Right lobe of liver (tissue), 6 donors: ENCODE measurements at regions not wholly inside any gene's neighbourhood (a gene's known extent, or its start where the extent isn't known, plus 50 kb on each side); places are given as distances from the start of the nearest gene placed in this dataset.

Source experiments
- ATAC-seq, 4 donors: fragments of 200-7000 bp; cut with Tn5 transposase; one replicate each; pipeline ENCODE4 v1.9.1; 2020; ENCODE audit warnings: mild to moderate bottlenecking in 4 of 4, moderate library complexity in 4 of 4
- DNase-seq, 3 donors: peaks; one replicate each; pipeline ENCODE4 v3.0.0-alpha.2; 2020
- H3K27ac ChIP-seq, 3 donors: fragments of 200-600 bp; one replicate each; pipeline ENCODE4 v1.8.0; 2022
- H3K27me3 ChIP-seq, 2 donors: fragments of 200-600 bp; one replicate each; pipeline ENCODE4 v1.8.0; 2022
- H3K36me3 ChIP-seq, 4 donors: fragments of 200-600 bp; sonication (generic) in 1 of 4; one replicate each; pipeline versions ENCODE4 v1.5.1 to v1.8.0; 2017 to 2022; ENCODE audit warnings: control low read depth in 1 of 4
- H3K4me1 ChIP-seq, 4 donors: fragments of 200-600 bp; sonication (generic) in 1 of 4; one replicate each; pipeline versions ENCODE4 v1.5.1 to v1.8.0; 2017 to 2022; ENCODE audit warnings: control low read depth in 1 of 4
- H3K4me3 ChIP-seq, 3 donors: fragments of 200-600 bp; one replicate each; pipeline ENCODE4 v1.8.0; 2022
- H3K9me3 ChIP-seq, 4 donors: fragments of 200-600 bp; sonication (generic) in 1 of 4; one replicate each; pipeline versions ENCODE4 v1.5.1 to v1.8.0; 2017 to 2022; ENCODE audit warnings: control low read depth in 1 of 4
- POLR2A ChIP-seq: fragments of 450-650 bp; IDR thresholded peaks from one replicate; pipeline ENCODE4 v1.6.1; 2017; ENCODE audit warnings: antibody characterized with exemption, mild to moderate bottlenecking
- WGBS: methylation state at CpG from one replicate; pipeline ENCODE4 v1.1.6; 2018; ENCODE audit warnings: low coverage, low lambda C conversion rate; ENCODE audit not compliant: insufficient coverage; ENCODE audit errors: missing lambda C conversion rate; 5-methylcytosine and 5-hydroxymethylcytosine counted together
- intact Hi-C, 2 donors: fragments of 100-400 bp; cut with DNase I; formaldehyde crosslinking; loops; one replicate each; pipeline versions ENCODE4 v1.11.2 to v1.14.1; 2022
- TF ChIP-seq, protein P1 (sequence below), 4 donors: fragments of 200-600 bp in 3 of 4; fragments of 450-650 bp in 1 of 4; IDR thresholded peaks; one replicate each; pipeline versions ENCODE4 v1.5.1 to v1.8.0; 2016 to 2022; ENCODE audit warnings: antibody characterized with exemption in 4 of 4, mild to moderate bottlenecking in 2 of 4
- donor health status: DM: no; HTN: yes; CAD: no.
- donor health status: DM: no; HTN: no; CAD: no.
- donor health status: DM: no; HTN: no; CAD: no.
- donor health status: DM: no; HTN: yes; CAD: no.
- donor health status: DM: no; HTN: yes; CAD: no.

DNA sequence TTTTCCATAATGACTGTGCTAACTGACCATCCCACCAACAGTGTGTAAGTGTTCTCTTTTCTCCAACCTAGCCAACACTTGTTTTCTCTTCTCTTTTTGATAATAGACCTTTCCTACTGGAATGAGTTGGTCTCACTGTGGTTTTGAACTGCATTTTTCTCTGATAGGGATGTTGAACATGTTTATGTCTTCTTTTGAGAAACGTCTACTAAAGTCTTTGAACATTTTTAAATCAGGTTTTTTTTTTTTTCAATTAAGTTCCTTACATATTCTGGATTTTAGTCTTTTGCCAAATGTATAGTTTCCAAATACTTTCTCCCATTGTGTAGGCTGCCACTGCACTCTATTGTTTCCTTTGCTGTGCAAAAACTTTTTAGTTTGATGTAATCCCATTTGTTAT, 405.5 kb upstream of the FIGN start:
- ATAC-seq = no peak
- 23% methylated on average over 1 of the region's 1 CpG for WGBS
- no peaks in the 10 kb centered on the region for H3K4me1 ChIP-seq

DNA sequence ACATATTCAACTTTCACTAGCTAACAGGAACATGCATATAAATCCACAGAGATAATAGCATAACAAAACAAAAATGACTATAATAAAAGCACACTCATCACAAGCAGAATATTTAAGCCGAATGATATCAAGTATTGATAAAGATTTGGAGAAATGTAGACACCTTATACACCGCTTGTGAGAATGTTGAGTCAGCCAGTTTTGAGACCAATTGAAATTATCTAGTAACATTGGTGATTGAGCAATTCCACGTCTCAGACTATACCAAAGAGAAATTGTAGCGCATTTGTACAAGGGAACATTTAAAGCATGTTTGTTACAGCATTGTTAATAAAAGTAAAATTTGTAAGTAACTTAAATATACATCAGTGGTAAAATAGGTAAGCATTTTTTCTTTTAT, 402.9 kb upstream of the FIGN start:
- DNase-seq = no peak
- no peaks in the 10 kb centered on the region for H3K4me1 ChIP-seq
- H3K9me3 ChIP-seq = no peaks in the 10 kb centered on the region
- no peak overlapping the region for H3K27ac ChIP-seq
- no peak for ATAC-seq
- TF ChIP-seq, protein P1, sequence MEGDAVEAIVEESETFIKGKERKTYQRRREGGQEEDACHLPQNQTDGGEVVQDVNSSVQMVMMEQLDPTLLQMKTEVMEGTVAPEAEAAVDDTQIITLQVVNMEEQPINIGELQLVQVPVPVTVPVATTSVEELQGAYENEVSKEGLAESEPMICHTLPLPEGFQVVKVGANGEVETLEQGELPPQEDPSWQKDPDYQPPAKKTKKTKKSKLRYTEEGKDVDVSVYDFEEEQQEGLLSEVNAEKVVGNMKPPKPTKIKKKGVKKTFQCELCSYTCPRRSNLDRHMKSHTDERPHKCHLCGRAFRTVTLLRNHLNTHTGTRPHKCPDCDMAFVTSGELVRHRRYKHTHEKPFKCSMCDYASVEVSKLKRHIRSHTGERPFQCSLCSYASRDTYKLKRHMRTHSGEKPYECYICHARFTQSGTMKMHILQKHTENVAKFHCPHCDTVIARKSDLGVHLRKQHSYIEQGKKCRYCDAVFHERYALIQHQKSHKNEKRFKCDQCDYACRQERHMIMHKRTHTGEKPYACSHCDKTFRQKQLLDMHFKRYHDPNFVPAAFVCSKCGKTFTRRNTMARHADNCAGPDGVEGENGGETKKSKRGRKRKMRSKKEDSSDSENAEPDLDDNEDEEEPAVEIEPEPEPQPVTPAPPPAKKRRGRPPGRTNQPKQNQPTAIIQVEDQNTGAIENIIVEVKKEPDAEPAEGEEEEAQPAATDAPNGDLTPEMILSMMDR (IDR thresholded peaks at IDR 0.05) = no peak
- TF ChIP-seq POLR2A = no peak
- H3K4me3 ChIP-seq = no peak overlapping the region
- no peaks in the 10 kb centered on the region for H3K36me3 ChIP-seq
- no peaks in the 10 kb centered on the region for H3K27me3 ChIP-seq
- WGBS = 62% methylated on average over 4 of the region's 4 CpGs
- intact Hi-C loops = no loop called here

More for the DNA sequence above, 405.5 kb upstream of the FIGN start:
- Histone ChIP-seq H3K9me3 (no peaks in the 10 kb centered on the region), H3K4me3 (no peak overlapping the region), H3K36me3 (no peaks in the 10 kb centered on the region), H3K27me3 (no peaks in the 10 kb centered on the region), H3K27ac (no peak overlapping the region)
- no peak for TF ChIP-seq POLR2A
- TF ChIP-seq, protein P1 (IDR thresholded peaks at IDR 0.05) = no peak
- intact Hi-C loops = no loop called here
- no peak for DNase-seq

DNA sequence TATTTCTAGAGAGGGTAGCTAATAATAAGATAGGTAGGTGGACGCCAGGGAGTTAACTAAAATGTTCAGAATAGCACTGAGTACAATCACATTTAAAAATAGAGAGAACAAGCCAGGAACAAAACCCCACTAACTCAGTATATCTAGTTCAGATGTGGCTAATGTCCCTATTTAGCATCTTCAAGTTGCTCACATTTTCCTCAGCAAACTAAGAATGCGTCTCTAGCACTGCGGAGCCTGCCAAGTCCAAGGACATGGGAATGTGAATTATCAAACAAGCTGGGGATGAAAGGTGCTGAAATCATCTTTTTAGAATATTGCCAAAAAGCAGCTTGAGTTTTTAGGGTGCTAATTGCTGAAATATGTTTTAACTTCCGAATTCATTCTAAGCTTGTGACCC, 398.5 kb upstream of the FIGN start:
- H3K9me3 ChIP-seq = no peaks in the 10 kb centered on the region
- H3K4me1 ChIP-seq = no peaks in the 10 kb centered on the region
- H3K27me3 ChIP-seq = no peaks in the 10 kb centered on the region
- no peaks in the 10 kb centered on the region for H3K36me3 ChIP-seq
- intact Hi-C loops = no loop called here
- TF ChIP-seq, protein P1 (IDR thresholded peaks at IDR 0.05) = no peak
- TF ChIP-seq POLR2A = no peak
- 53% methylated on average over 4 of the region's 4 CpGs for WGBS
- H3K27ac ChIP-seq = no peak overlapping the region
- DNase-seq = no peak
- no peak overlapping the region for H3K4me3 ChIP-seq
- no peak for ATAC-seq

DNA sequence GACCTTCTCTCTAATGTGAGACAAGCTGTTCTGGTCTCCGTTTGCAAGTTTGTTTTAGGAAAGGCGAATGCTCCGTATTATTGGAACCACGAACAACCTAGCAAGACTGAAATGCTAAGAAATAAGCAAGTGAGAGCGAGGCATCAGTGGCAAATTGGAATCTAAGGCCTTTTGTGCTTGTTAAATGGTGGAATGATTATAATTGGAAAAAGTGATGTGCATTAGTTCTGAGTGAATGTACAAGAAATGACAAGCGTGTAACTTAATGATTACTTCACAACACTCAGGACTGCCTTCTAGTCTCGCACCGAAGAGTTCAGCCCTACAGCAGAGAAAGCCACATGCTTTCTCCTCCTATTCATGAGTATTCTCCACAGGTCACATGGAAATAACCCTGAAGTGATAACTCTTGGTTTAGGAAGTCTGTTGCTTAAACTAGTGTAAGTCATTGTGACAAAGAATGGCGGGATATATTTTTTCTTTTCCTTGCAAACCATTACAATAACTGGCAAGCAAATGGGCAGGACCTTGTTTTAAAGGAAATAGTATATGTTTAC, 392.2 kb upstream of the FIGN start:
- Histone ChIP-seq H3K4me3 (no peak overlapping the region), H3K27ac (no peak overlapping the region), H3K27me3 (no peaks in the 10 kb centered on the region), H3K4me1 (no peaks in the 10 kb centered on the region), H3K9me3 (no peaks in the 10 kb centered on the region), H3K36me3 (no peaks in the 10 kb centered on the region)
- DNase-seq (no peak), ATAC-seq (no peak)
- TF ChIP-seq, protein P1 (IDR thresholded peaks at IDR 0.05) = no peak
- no peak for TF ChIP-seq POLR2A
- WGBS = 73% methylated on average over 9 of the region's 9 CpGs
- intact Hi-C loops = no loop called here
